Activated gamma-delta T cell treated with anti-CD3 and anti-CD28 coated beads, Interleukin-2, amount 50 U/mL, for 16 hours (primary cell): ENCODE measurements at regions not wholly inside any gene's neighbourhood (a gene's known extent, or its start where the extent isn't known, plus 50 kb on each side); places are given as distances from the start of the nearest gene placed in this dataset.
"Not testable (repeated sequence)": the region's sequence is repeated elsewhere in the genome, so short reads cannot be mapped to it uniquely, and the experiment has no call there.

Source experiments
- DNase-seq: peaks from one replicate; pipeline ENCODE4 v3.0.0-alpha.2; 2020; ENCODE audit warnings: low read depth

DNA sequence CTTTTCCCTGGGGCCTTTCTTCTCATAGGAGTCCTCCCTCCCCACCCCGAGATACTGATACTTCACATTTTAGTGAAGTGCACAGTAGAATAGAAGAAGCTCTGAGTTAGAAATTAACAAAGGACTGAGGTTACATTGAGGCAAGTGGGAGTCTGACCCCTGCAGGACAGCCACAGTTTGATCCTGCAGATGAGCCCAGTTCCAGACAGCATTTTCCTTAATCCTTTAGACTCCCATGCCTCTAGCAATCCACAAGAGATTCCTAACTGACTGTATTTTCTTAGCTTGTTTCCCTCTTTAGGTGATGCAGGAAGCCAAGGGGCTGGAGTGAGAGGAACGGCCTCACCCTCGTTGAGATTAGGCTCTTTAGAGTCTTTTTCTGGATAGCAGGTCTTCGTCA, 204.0 kb downstream of the CYRIA start:
- no peak for DNase-seq

DNA sequence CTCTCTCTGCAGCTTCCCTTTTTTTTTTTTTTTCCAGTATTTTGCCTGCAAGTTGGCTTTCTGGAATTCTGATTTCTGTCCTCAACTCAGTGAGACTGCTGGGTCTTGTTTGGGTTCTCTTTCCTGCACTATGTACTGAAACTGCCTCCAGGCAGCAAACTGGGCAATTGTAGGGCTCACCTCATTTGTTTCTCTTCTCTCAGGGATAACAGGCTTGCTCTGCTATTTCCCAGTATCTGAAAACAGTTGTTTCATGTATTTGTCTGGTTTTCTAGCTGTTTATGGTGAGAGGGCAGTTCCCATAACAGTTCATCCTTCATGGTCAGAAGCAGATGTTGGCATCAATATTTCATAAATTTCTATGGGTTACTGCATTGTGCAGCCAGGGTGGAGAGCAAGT, 206.0 kb downstream of the CYRIA start:
- no peak for DNase-seq

DNA sequence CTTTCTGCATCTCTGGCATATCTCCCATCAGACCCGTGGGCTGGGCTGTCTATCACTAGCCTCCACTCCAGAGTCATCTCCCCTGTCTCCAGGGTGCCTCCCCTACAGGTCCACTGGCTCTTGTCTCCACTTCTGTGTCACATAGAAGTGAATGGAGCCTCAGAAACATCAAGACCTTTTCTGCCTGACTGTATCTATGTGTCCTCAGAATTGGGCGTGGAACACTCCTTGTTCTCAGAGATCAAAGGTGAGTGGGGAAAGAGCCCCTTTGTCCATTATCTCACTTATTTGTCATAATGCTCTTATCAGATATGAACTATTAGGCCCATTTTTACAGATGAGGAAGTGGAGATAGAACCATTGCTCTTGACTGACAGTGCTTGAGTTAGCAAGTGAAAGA, 211.0 kb downstream of the CYRIA start:
- no peak for DNase-seq

DNA sequence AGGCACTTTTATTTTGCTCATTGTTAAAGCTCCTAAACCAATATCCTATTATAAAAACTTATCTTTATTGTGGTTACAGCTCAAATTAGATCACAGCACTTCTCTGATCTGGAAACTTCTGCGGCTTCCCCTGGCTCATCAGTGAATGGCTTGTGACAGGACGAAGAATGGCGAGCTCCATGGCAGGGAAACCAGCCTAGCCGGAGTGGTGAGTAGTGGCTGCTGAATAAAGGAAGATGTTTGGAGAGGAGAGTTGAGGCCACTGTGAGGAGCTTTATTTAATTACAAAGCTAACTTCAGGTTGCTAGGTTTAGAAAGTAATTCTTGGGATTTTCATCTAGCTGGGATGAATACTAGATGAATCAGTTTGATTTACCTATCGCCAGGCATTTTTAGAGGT, 213.5 kb downstream of the CYRIA start:
- no peak for DNase-seq

DNA sequence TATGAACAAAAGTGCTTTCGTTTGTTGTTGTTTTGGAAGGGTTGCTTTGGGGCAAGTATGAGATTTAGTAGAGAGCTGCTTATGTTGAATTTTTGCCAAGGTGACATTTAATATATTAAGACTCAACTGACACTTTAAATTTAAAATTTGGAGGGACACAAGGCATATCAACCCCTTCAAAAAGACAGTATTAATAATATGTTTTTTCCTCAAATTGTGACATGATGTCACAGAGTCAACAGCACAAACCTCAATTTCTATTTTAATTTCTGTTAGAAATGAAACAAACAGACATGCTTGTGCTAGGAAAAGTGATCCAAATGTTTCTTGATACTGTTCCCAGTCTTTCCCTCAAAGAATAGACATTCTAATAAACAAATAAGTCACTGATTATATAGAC, 218.9 kb downstream of the CYRIA start:
- no peak for DNase-seq

GRCh38 chr2:16442971-16443370, 222.7 kb downstream of the CYRIA start:
- DNase-seq = no peak

GRCh38 chr2:16441431-16441830, 224.2 kb downstream of the CYRIA start:
- no peak for DNase-seq

DNA sequence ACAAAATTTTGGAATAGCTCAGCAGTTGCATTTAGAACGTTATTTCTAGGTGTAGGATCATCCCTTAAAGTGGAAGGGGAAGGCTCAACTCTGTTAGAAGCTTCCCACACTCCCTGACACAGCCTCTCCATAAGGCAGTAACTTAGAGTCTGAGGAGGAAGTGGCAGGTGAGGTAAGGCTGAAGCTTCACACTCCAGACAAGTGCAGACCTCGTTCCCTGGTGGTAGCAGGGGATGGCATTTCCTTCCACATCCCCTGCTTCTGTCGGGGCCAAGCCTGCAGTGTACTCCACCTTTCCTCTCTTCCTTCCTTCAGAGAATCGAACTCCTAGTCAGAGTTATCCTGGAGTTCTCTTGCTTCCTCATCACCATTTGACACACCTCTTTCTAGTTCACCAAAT, 224.7 kb downstream of the CYRIA start:
- no peak for DNase-seq

GRCh38 chr2:16438613-16439321, 226.9 kb downstream of the CYRIA start:
- DNase-seq = no peak

DNA sequence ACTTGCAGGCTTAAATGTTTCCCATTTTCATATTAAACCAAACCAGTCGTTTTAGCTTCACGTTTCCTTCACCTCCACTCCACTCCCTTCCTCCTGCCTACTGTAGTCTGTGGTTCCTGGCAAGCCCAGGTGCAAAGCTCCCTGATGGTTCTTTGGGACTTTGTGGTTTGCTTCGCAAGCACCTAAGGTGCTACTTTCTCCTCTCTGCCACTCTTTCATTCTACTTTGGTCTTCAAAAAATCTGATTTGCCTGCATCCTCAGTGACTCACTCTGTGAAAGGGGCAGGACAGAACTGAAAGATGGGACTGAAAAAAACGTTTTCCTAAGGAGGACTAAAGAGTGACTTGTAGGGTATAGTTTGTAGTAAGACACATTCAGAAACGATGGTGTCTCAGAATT, 228.4 kb downstream of the CYRIA start:
- no peak for DNase-seq

GRCh38 chr2:16434393-16434792, 231.2 kb downstream of the CYRIA start:
- no peak for DNase-seq

DNA sequence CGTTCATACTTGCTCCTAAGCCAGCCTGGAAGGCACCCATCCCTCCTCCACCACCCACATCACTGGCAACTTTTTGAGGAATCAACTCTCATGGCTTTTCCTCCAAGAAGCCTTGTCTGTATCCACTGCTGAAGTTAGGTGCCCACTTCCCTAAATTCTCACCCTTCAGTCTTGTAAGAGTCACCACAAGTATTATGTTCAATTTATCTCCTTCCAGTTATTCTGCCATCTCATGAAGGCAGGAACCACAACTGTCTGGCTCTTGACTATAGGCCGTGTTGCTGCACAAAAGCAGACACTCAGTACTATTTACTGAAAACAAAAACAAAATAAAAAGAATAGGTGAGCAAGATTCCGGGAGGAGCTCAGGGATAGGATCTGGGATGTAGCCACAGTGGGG, 234.8 kb downstream of the CYRIA start:
- no peak for DNase-seq

DNA sequence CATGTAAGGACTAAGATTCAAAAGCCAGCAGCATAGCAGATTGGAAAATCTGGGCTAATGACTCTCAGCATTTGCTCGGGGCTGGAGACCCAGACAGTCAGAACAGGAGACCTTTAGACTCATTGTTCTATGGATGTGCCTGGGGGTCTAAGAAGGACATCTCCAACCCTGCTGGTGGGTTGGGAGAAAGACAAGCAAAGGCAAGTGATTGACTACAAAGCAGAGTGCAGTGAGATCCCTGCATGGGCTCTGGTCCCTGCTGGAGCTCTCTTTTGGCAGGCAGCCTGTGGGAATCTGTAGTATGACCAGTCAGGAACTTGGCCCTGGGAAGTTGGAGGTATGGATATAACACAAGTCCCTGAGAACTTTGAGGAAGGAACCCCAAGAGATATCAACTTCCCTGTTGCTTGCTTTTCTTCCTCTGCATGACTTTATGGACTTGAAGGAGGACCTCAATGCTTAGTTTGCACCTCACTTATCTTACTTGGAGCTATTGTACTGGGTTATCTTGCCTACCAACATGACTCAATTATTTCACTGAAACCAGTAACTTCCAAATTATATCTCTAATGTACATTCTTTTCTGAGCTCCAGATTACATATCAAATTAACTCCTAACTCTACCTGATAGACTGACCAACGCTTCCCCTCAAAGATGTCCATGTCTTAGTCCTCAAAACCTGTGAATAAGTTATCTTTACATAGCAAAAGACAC, 236.0 kb downstream of the CYRIA start:
- DNase-seq = no peak

- no peak for DNase-seq
Measured at GRCh38 chr2:16429002-16429401, 236.6 kb downstream of the CYRIA start.

- no peak for DNase-seq
Measured at GRCh38 chr2:16425462-16426336, 239.9 kb downstream of the CYRIA start.

DNA sequence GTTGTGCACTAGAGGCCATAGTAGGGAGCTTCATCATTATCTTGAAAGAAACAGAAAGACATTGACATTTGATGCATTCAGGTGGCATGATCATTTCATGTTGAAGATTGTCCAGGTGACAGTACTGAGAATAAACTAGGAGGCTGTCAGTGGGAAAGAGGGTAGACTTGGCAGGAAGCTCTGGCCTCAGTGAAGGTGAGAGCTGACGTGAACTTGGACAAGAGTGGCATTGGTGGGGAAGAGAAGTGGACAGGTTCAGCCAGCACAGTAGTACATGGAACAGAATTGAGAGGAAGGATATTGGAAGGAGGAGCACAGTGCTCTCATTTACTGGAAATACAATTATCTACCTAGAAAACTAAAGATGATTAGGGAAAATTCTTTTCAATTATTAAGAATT, 245.2 kb downstream of the CYRIA start:
- no peak for DNase-seq

- no peak for DNase-seq
Measured at GRCh38 chr2:16417726-16418125, 247.9 kb downstream of the CYRIA start.

DNA sequence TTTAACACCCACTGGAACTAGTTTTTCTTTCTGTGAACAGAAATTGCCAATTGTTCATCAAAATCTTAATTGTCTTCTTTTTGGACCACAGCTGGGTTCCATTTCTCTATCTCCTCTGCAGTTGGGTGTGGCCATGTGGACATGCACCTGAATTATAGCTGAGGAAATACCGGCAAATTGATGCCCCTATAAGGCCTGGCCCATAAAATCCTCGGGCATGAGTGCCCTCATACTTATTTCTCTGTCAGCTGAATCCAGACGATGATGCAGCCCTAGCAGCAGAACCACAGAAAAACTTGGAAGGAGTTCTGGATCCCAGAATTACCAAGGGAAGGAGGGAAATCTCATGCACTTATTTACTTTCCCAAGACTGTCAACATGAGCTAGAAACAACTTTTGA, 249.0 kb downstream of the CYRIA start:
- no peak for DNase-seq

DNA sequence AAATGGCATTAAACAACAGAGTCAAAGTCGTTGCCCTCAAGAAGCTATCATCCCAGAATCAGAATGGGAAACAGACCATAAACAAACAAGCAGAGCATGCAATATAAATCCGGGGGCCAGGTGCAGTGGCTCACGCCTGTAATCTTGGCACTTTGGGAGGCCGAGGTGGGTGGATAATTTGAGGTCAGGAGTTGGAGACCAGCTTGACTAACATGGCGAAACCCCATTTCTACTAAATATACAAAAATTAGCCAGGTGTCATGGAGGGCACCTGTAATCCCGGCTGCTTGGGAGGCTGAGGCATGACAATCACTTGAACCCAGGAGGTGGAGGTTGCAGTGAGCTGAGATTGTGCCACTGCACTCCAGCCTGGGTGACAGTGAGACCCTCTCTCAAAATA, 249.8 kb downstream of the CYRIA start:
- not testable (repeated sequence) for DNase-seq

GRCh38 chr2:16413947-16414346, 251.7 kb downstream of the CYRIA start:
- DNase-seq = no peak

DNA sequence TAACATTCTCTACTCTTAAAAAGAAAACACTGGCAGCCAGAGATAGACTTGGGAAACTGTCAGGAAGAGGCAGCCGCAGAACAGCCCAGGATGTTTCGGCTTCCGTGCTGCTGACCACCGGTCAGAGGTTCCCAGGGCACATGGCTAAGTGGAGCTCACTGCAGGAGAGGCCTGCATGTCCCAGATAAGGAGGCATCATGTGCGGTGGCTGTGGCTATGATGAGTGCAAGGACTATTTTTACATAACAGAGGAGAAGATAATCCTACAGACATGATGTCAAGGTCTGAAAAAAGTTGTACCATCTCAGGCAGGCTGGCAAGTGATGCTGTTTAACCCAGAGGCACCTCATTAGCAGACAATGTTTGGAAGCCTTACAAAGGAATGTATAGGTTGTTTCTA, 252.3 kb downstream of the CYRIA start:
- DNase-seq = no peak

GRCh38 chr2:16412321-16413030, 253.2 kb downstream of the CYRIA start:
- no peak for DNase-seq
